Type B pancreatic cell (in vitro differentiated cells): ENCODE measurements at regions not wholly inside any gene's neighbourhood (a gene's known extent, or its start where the extent isn't known, plus 50 kb on each side); places are given as distances from the start of the nearest gene placed in this dataset.

Experiments used
- DNase-seq: peaks from one replicate; pipeline ENCODE4 v3.0.0; 2021; ENCODE audit warnings: mixed read lengths; ENCODE audit not compliant: unreplicated experiment; ENCODE audit errors: extremely low spot score
- H3K27ac Mint-ChIP-seq: 2 replicates; pipeline ENCODE4 v1.8.0; 2021; ENCODE audit warnings: mild to moderate bottlenecking, mixed read lengths
- H3K27me3 Mint-ChIP-seq: 2 replicates; pipeline ENCODE4 v1.8.0; 2021; ENCODE audit warnings: mixed read lengths
- H3K36me3 Mint-ChIP-seq: 2 replicates; pipeline ENCODE4 v1.8.0; 2021; ENCODE audit warnings: mixed read lengths
- H3K4me1 Mint-ChIP-seq: one replicate; pipeline ENCODE4 v1.8.0; 2021; ENCODE audit warnings: mixed read lengths; ENCODE audit not compliant: unreplicated experiment
- H3K4me3 Mint-ChIP-seq: 2 replicates; pipeline ENCODE4 v1.8.0; 2021; ENCODE audit warnings: mild to moderate bottlenecking, mixed read lengths
- H3K9me3 Mint-ChIP-seq: 2 replicates; pipeline ENCODE4 v1.8.0; 2021; ENCODE audit warnings: mixed read lengths
- CTCF ChIP-seq: fragments of 200-600 bp; sonication (generic); conservative IDR thresholded peaks from 2 replicates; pipeline ENCODE4 v1.5.0; 2021; ENCODE audit warnings: antibody characterized with exemption, mild to moderate bottlenecking

- no peaks in the 10 kb centered on the region for H3K9me3 Mint-ChIP-seq
- no peaks in the 10 kb centered on the region for H3K4me1 Mint-ChIP-seq
- no peak overlapping the region for H3K4me3 Mint-ChIP-seq
- no peak for DNase-seq
- no peaks in the 10 kb centered on the region for H3K27me3 Mint-ChIP-seq
- TF ChIP-seq CTCF = no peak
- no peaks in the 10 kb centered on the region for H3K36me3 Mint-ChIP-seq
- no peak overlapping the region for H3K27ac Mint-ChIP-seq
These were observed 137.2 kb upstream of the ID4 start for GRCh38 chr6:19699932-19700331.

GRCh38 chr6:19705606-19706005 lies 131.6 kb upstream of the ID4 start:
- Mint-ChIP-seq H3K36me3 (no peaks in the 10 kb centered on the region), H3K9me3 (no peaks in the 10 kb centered on the region), H3K27me3 (no peaks in the 10 kb centered on the region), H3K4me3 (no peak overlapping the region), H3K27ac (no peak overlapping the region), H3K4me1 (peaks cover 5% of the 10 kb centered on the region)
- no peak for DNase-seq
- no peak for TF ChIP-seq CTCF

GRCh38 chr6:19712012-19712688 lies 125.0 kb upstream of the ID4 start:
- Mint-ChIP-seq H3K36me3 (no peaks in the 10 kb centered on the region), H3K27me3 (no peaks in the 10 kb centered on the region), H3K9me3 (no peaks in the 10 kb centered on the region), H3K27ac (no peak overlapping the region), H3K4me1 (peaks cover 22% of the 10 kb centered on the region), H3K4me3 (no peak overlapping the region)
- no peak for TF ChIP-seq CTCF
- no peak for DNase-seq

- H3K27me3 Mint-ChIP-seq = no peaks in the 10 kb centered on the region
- peaks cover 22% of the 10 kb centered on the region for H3K4me1 Mint-ChIP-seq
- H3K27ac Mint-ChIP-seq = no peak overlapping the region
- no peaks in the 10 kb centered on the region for H3K9me3 Mint-ChIP-seq
- no peak overlapping the region for H3K4me3 Mint-ChIP-seq
- no peak for DNase-seq
- H3K36me3 Mint-ChIP-seq = no peaks in the 10 kb centered on the region
- no peak for TF ChIP-seq CTCF
These were observed 124.2 kb upstream of the ID4 start for GRCh38 chr6:19712998-19713397.

GRCh38 chr6:19713411-19713810 lies 123.8 kb upstream of the ID4 start:
- no peaks in the 10 kb centered on the region for H3K36me3 Mint-ChIP-seq
- TF ChIP-seq CTCF = no peak
- no peak overlapping the region for H3K27ac Mint-ChIP-seq
- DNase-seq = no peak
- no peak overlapping the region for H3K4me3 Mint-ChIP-seq
- H3K9me3 Mint-ChIP-seq = no peaks in the 10 kb centered on the region
- H3K27me3 Mint-ChIP-seq = no peaks in the 10 kb centered on the region
- peaks cover 18% of the 10 kb centered on the region for H3K4me1 Mint-ChIP-seq

- no peaks in the 10 kb centered on the region for H3K9me3 Mint-ChIP-seq
- no peak for DNase-seq
- H3K4me3 Mint-ChIP-seq = no peak overlapping the region
- no peak for TF ChIP-seq CTCF
- H3K27me3 Mint-ChIP-seq = no peaks in the 10 kb centered on the region
- H3K27ac Mint-ChIP-seq = no peak overlapping the region
- H3K36me3 Mint-ChIP-seq = no peaks in the 10 kb centered on the region
- H3K4me1 Mint-ChIP-seq = peaks cover 18% of the 10 kb centered on the region
These were observed 123.2 kb upstream of the ID4 start for GRCh38 chr6:19713984-19714383.
